Calu3 (cell line): ENCODE measurements at regions not wholly inside any gene's neighbourhood (a gene's known extent, or its start where the extent isn't known, plus 50 kb on each side); places are given as distances from the start of the nearest gene placed in this dataset.

Experiments used
- BruUV-seq: library from RNA; stranded (reverse); fragments of 400-500 nt; replicated peaks from 2 replicates; lab custom pipeline; 2021; lab: Mats Ljungman, UMichigan
- CTCF ChIA-PET: fragments of 300-600 bp; sonication (Branson Sonifier 250); formaldehyde crosslinking; loops from one replicate; lab custom pipeline; 2022; ENCODE audit warnings: antibody characterized with exemption; lab: Charles Lee
- DNase-seq: peaks from one replicate; pipeline ENCODE4 v3.0.0; 2022
- H3K27ac Mint-ChIP-seq: one replicate; pipeline ENCODE4 v1.8.0; 2022; ENCODE audit warnings: mixed read lengths; ENCODE audit not compliant: unreplicated experiment
- H3K27me3 Mint-ChIP-seq: one replicate; pipeline ENCODE4 v1.8.0; 2022; ENCODE audit warnings: mixed read lengths; ENCODE audit not compliant: unreplicated experiment
- H3K36me3 Mint-ChIP-seq: one replicate; pipeline ENCODE4 v1.8.0; 2022; ENCODE audit warnings: mild to moderate bottlenecking, moderate library complexity, mixed read lengths; ENCODE audit not compliant: insufficient read depth, unreplicated experiment
- H3K4me1 Mint-ChIP-seq: one replicate; pipeline ENCODE4 v1.8.0; 2022; ENCODE audit warnings: mild to moderate bottlenecking, low read depth, mixed read lengths; ENCODE audit not compliant: unreplicated experiment
- H3K4me3 Mint-ChIP-seq: one replicate; pipeline ENCODE4 v1.8.0; 2022; ENCODE audit warnings: mild to moderate bottlenecking, low read depth, moderate library complexity, mixed read lengths; ENCODE audit not compliant: unreplicated experiment
- H3K9me3 Mint-ChIP-seq: one replicate; pipeline ENCODE4 v1.8.0; 2022; ENCODE audit warnings: low read depth, mixed read lengths; ENCODE audit not compliant: unreplicated experiment
- CTCF ChIP-seq: fragments of 200-600 bp; IDR thresholded peaks from one replicate; pipeline ENCODE4 v1.8.0; 2022; ENCODE audit warnings: antibody characterized with exemption; ENCODE audit not compliant: unreplicated experiment
- intact Hi-C: fragments of 100-400 bp; cut with micrococcal nuclease; formaldehyde crosslinking; loops from one replicate; pipeline ENCODE4 v1.10.0; 2022; ENCODE audit not compliant: unreplicated experiment

- no peak for DNase-seq
- H3K36me3 Mint-ChIP-seq: no peaks in the 10 kb centered on the region
- no peaks in the 10 kb centered on the region for H3K27me3 Mint-ChIP-seq
- H3K9me3 Mint-ChIP-seq: no peaks in the 10 kb centered on the region
- TF ChIP-seq CTCF: no peak
- H3K4me3 Mint-ChIP-seq: no peak overlapping the region
- CTCF ChIA-PET: no interaction called here
- intact Hi-C loops: no loop called here
- BruUV-seq: no TSS peak
- H3K4me1 Mint-ChIP-seq: no peaks in the 10 kb centered on the region
- no peak overlapping the region for H3K27ac Mint-ChIP-seq
These were observed 1403.5 kb upstream of the PABPC4L start for GRCh38 chr4:135605076-135605475.

DNA sequence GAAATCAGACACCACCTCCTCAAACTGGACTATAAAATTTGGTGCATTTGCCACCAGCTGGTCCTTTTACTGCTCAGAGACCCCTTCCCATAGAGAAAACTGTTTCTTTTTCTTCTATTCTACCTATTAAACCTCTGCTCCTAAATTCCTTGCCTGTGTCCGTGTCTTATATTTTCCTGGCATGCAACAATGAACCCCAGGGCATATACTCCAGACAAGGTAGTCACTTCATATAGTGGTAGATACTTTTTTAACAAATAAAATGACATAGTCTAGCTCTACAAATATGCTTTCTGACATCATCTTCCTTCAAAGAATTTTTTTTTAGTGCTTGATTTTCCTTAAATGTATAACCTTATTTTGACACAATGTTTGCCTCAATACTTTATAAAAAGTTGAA lies 1402.9 kb upstream of the PABPC4L start:
- intact Hi-C loops: no loop called here
- TF ChIP-seq CTCF: no peak
- no peak for DNase-seq
- H3K27me3 Mint-ChIP-seq: no peaks in the 10 kb centered on the region
- CTCF ChIA-PET: no interaction called here
- H3K36me3 Mint-ChIP-seq: no peaks in the 10 kb centered on the region
- H3K9me3 Mint-ChIP-seq: no peaks in the 10 kb centered on the region
- H3K4me1 Mint-ChIP-seq: no peaks in the 10 kb centered on the region
- no TSS peak for BruUV-seq
- no peak overlapping the region for H3K27ac Mint-ChIP-seq
- no peak overlapping the region for H3K4me3 Mint-ChIP-seq

DNA sequence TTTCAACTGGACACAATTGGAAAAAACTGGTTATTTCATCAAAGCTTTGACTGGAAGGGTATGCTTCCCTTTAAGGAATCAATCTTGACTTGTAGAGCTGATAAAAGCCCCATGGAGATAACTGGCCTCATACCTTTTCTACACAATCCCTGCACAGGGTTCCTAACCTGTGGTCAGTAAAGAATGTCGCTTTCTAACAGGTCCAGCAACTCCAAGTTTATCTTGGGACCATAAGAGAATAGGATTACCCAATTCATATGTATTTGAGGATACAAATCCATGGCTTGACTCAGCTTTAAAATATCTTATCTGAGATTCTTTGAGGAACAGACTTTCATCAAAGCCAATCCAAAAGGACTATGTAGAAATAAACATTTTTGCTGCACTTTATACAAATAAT lies 1399.8 kb upstream of the PABPC4L start:
- H3K9me3 Mint-ChIP-seq: peaks cover 2% of the 10 kb centered on the region
- no peaks in the 10 kb centered on the region for H3K27me3 Mint-ChIP-seq
- H3K4me1 Mint-ChIP-seq: no peaks in the 10 kb centered on the region
- H3K4me3 Mint-ChIP-seq: no peak overlapping the region
- H3K27ac Mint-ChIP-seq: no peak overlapping the region
- intact Hi-C loops: no loop called here
- BruUV-seq: no TSS peak
- no peaks in the 10 kb centered on the region for H3K36me3 Mint-ChIP-seq
- peak; percentile 1 for DNase-seq
- CTCF ChIA-PET: no interaction called here
- TF ChIP-seq CTCF: no peak

DNA sequence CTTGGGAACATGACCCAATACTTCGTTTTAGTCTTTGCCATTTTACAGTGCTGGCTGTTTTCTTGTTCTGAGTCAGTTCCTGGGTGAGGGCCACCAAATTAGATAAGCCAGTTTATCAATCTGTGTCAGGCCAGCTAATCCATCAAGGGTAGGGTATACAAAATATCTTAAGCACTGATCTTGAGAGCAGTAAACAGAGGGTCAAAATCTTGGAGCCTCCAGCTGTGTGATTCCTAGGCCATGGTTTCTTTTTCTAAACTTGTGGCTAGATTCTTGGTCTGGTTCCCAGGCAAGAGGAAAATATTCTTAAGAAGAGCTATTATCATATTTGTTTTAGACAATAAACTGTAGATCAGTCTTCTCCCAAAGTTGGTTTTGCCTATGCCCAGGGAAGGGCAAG lies 1396.6 kb upstream of the PABPC4L start:
- Mint-ChIP-seq H3K4me3 (no peak overlapping the region), H3K4me1 (no peaks in the 10 kb centered on the region), H3K36me3 (no peaks in the 10 kb centered on the region), H3K27ac (no peak overlapping the region), H3K27me3 (no peaks in the 10 kb centered on the region), H3K9me3 (peaks cover 5% of the 10 kb centered on the region)
- no TSS peak for BruUV-seq
- DNase-seq: no peak
- intact Hi-C loops: no loop called here
- CTCF ChIA-PET: no interaction called here
- TF ChIP-seq CTCF: no peak
